ENCODE measurements at regions not wholly inside any gene's neighbourhood (a gene's known extent, or its start where the extent isn't known, plus 50 kb on each side); places are given as distances from the start of the nearest gene placed in this dataset.
"Not testable (repeated sequence)": the region's sequence is repeated elsewhere in the genome, so short reads cannot be mapped to it uniquely, and the experiment has no call there.

GRCh38 chr13:76684336-76684735 lies 201.9 kb downstream of the KCTD12 start:
- DNase-seq (no peak), ATAC-seq (no peak)
- intact Hi-C loops (cut with DNase I): no loop called here

- ATAC-seq: no peak
- no peak for DNase-seq
- intact Hi-C loops (cut with DNase I): no loop called here
Observed at GRCh38 chr13:76683854-76684253, 202.4 kb downstream of the KCTD12 start.

GRCh38 chr13:76683168-76683567 lies 203.0 kb downstream of the KCTD12 start:
- intact Hi-C loops (cut with DNase I): no loop called here
- peak in 1 of 2 donors; percentile 67 for ATAC-seq
- no peak for DNase-seq

GRCh38 chr13:76680112-76680511 lies 206.1 kb downstream of the KCTD12 start:
- ATAC-seq: no peak
- no peak for DNase-seq
- intact Hi-C loops (cut with DNase I): no loop called here

GRCh38 chr13:76677043-76677442 lies 209.2 kb downstream of the KCTD12 start:
- DNase-seq: peak; percentile 60
- ATAC-seq: peak; percentile 93 to 96
- intact Hi-C loops (cut with DNase I): no loop called here

- ATAC-seq (peak in 1 of 2 donors; percentile 80), DNase-seq (no peak)
- intact Hi-C loops (cut with DNase I): no loop called here
Observed at GRCh38 chr13:76672420-76672819, 213.8 kb downstream of the KCTD12 start.

GRCh38 chr13:76668716-76669115 lies 217.5 kb downstream of the KCTD12 start:
- intact Hi-C loops (cut with DNase I): loop anchor here (5.0 to 10.0 kb wide), 2 partner anchors 234 to 804 kb away; no protein-coding TSS in a partner anchor
- DNase-seq (no peak), ATAC-seq (no peak)

GRCh38 chr13:76668141-76668540 lies 218.1 kb downstream of the KCTD12 start:
- DNase-seq: no peak

GRCh38 chr13:76667551-76667950 lies 218.7 kb downstream of the KCTD12 start:
- intact Hi-C loops (cut with DNase I): loop anchor here (5.0 to 10.0 kb wide), 2 partner anchors 235 to 803 kb away; no protein-coding TSS in a partner anchor
- ATAC-seq (peak; percentile 56 to 78), DNase-seq (no peak)

More at GRCh38 chr13:76668141-76668540, 218.1 kb downstream of the KCTD12 start:
- intact Hi-C loops (cut with DNase I): loop anchor here (5.0 to 10.0 kb wide), 2 partner anchors 234 to 803 kb away; no protein-coding TSS in a partner anchor
- no peak for ATAC-seq

GRCh38 chr13:76663592-76664335 lies 222.4 kb downstream of the KCTD12 start:
- intact Hi-C loops (cut with DNase I): loop anchor here in 1 of 2 donors (10.0 kb wide), 1 partner anchor 799 kb away; no protein-coding TSS in a partner anchor
- ATAC-seq (peak; percentile 78 to 96), DNase-seq (no peak)

- intact Hi-C loops (cut with DNase I); ATAC-seq: not testable (repeated sequence)
- DNase-seq: peak; percentile 27
Observed at GRCh38 chr13:76659074-76659473, 227.1 kb downstream of the KCTD12 start.

GRCh38 chr13:76656500-76656899 lies 229.7 kb downstream of the KCTD12 start:
- no peak for DNase-seq
- no peak for ATAC-seq
- intact Hi-C loops (cut with DNase I): no loop called here

GRCh38 chr13:76656056-76656455 lies 230.1 kb downstream of the KCTD12 start:
- DNase-seq: no peak
- intact Hi-C loops (cut with DNase I): no loop called here
- ATAC-seq: no peak

- DNase-seq: no peak
- intact Hi-C loops (cut with DNase I): no loop called here
- ATAC-seq: no peak
Observed at GRCh38 chr13:76654263-76654662, 231.9 kb downstream of the KCTD12 start.

GRCh38 chr13:76651286-76651685 lies 234.9 kb downstream of the KCTD12 start:
- intact Hi-C loops (cut with DNase I): no loop called here
- DNase-seq: no peak
- no peak for ATAC-seq

- DNase-seq: no peak
- ATAC-seq: no peak
- intact Hi-C loops (cut with DNase I): no loop called here
Observed at GRCh38 chr13:76647550-76647949, 238.7 kb downstream of the KCTD12 start.

GRCh38 chr13:76646946-76647345 lies 239.3 kb downstream of the KCTD12 start:
- no peak for ATAC-seq
- DNase-seq: no peak
- intact Hi-C loops (cut with DNase I): no loop called here

GRCh38 chr13:76645632-76646031 lies 240.6 kb downstream of the KCTD12 start:
- DNase-seq (no peak), ATAC-seq (no peak)
- intact Hi-C loops (cut with DNase I): no loop called here

- intact Hi-C loops (cut with DNase I): no loop called here
- ATAC-seq (no peak), DNase-seq (no peak)
Observed at GRCh38 chr13:76644906-76645305, 241.3 kb downstream of the KCTD12 start.

GRCh38 chr13:76643596-76643995 lies 242.6 kb downstream of the KCTD12 start:
- intact Hi-C loops (cut with DNase I): no loop called here
- no peak for ATAC-seq
- DNase-seq: no peak

- peak in 1 of 2 donors; percentile 67 for ATAC-seq
- DNase-seq: no peak
- intact Hi-C loops (cut with DNase I): no loop called here
Observed at GRCh38 chr13:76641056-76641455, 245.1 kb downstream of the KCTD12 start.

All from left cardiac atrium (tissue), 4 donors.